Breast epithelium (tissue), 4 donors: ENCODE measurements at regions not wholly inside any gene's neighbourhood (a gene's known extent, or its start where the extent isn't known, plus 50 kb on each side); places are given as distances from the start of the nearest gene placed in this dataset.

ENCODE experiments used
- DNase-seq, 2 donors: peaks; one replicate each; pipeline ENCODE4 v3.0.0-alpha.2; 2019; ENCODE audit warnings: low spot score in 2 of 2
- H3K27ac ChIP-seq, 2 donors: fragments of 200-600 bp; sonication (generic) in 1 of 2; one replicate each; pipeline ENCODE4 v1.5.1; 2016 to 2019; ENCODE audit warnings: mild to moderate bottlenecking in 1 of 2
- H3K27me3 ChIP-seq, 2 donors: fragments of 200-600 bp; sonication (generic) in 1 of 2; one replicate each; pipeline versions ENCODE4 v1.5.1 to v1.6.0; 2017 to 2019; ENCODE audit warnings: control low read depth in 1 of 2, mild to moderate bottlenecking in 1 of 2
- H3K36me3 ChIP-seq: fragments of 200-600 bp; one replicate; pipeline ENCODE4 v1.5.1; 2019
- H3K4me1 ChIP-seq, 2 donors: fragments of 200-600 bp; sonication (generic); one replicate each; pipeline ENCODE4 v1.5.1; 2016 to 2019; ENCODE audit warnings: control low read depth in 1 of 2
- H3K4me3 ChIP-seq, 3 donors: fragments of 200-600 bp; sonication (generic); 1 replicate in 2 of 3; 2 replicates in 1 of 3; pipeline ENCODE4 v1.5.1; 2016 to 2019; ENCODE audit warnings: mild to moderate bottlenecking in 3 of 3, moderate library complexity in 2 of 3
- H3K9me3 ChIP-seq, 2 donors: fragments of 200-600 bp; sonication (generic) in 1 of 2; one replicate each; pipeline ENCODE4 v1.5.1; 2016 to 2019; ENCODE audit warnings: control low read depth in 1 of 2
- POLR2A ChIP-seq: fragments of 450-650 bp; IDR thresholded peaks from one replicate; pipeline ENCODE4 v1.6.1; 2016; ENCODE audit warnings: antibody characterized with exemption, mild to moderate bottlenecking, moderate library complexity
- POLR2AphosphoS5 ChIP-seq, 3 donors: sonication (generic); formaldehyde crosslinking; IDR thresholded peaks; one replicate each; pipeline ENCODE4 v1.6.1; 2017; ENCODE audit warnings: antibody characterized with exemption in 3 of 3
- intact Hi-C: fragments of 100-400 bp; cut with DNase I; formaldehyde crosslinking; loops from one replicate; pipeline ENCODE4 v1.15.1; 2023; ENCODE audit warnings: low total_unique reads
- TF ChIP-seq, protein P1 (sequence below), 3 donors: fragments of 450-650 bp; IDR thresholded peaks; one replicate each; pipeline ENCODE4 v1.5.1; 2016 to 2017; ENCODE audit warnings: antibody characterized with exemption in 3 of 3, mild to moderate bottlenecking in 3 of 3, moderate library complexity in 3 of 3

- H3K36me3 ChIP-seq = no peaks in the 10 kb centered on the region
- no peak overlapping the region for H3K4me3 ChIP-seq
- no peak overlapping the region for H3K27ac ChIP-seq
- no peaks in the 10 kb centered on the region for H3K27me3 ChIP-seq
- H3K4me1 ChIP-seq = no peaks in the 10 kb centered on the region
- DNase-seq = no peak
- intact Hi-C loops = no loop called here
- H3K9me3 ChIP-seq = no peaks in the 10 kb centered on the region
- TF ChIP-seq POLR2AphosphoS5 (IDR thresholded peaks at IDR 0.05) (no peak), POLR2A (no peak)
- TF ChIP-seq, protein P1, sequence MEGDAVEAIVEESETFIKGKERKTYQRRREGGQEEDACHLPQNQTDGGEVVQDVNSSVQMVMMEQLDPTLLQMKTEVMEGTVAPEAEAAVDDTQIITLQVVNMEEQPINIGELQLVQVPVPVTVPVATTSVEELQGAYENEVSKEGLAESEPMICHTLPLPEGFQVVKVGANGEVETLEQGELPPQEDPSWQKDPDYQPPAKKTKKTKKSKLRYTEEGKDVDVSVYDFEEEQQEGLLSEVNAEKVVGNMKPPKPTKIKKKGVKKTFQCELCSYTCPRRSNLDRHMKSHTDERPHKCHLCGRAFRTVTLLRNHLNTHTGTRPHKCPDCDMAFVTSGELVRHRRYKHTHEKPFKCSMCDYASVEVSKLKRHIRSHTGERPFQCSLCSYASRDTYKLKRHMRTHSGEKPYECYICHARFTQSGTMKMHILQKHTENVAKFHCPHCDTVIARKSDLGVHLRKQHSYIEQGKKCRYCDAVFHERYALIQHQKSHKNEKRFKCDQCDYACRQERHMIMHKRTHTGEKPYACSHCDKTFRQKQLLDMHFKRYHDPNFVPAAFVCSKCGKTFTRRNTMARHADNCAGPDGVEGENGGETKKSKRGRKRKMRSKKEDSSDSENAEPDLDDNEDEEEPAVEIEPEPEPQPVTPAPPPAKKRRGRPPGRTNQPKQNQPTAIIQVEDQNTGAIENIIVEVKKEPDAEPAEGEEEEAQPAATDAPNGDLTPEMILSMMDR (IDR thresholded peaks at IDR 0.05) = no peak
These were observed 96.0 kb downstream of the RASSF9 start for GRCh38 chr12:85740186-85740585.

GRCh38 chr12:85741046-85741445 is 95.2 kb downstream of the RASSF9 start:
- Histone ChIP-seq H3K27ac (no peak overlapping the region), H3K9me3 (no peaks in the 10 kb centered on the region), H3K4me3 (no peak overlapping the region), H3K4me1 (no peaks in the 10 kb centered on the region), H3K36me3 (no peaks in the 10 kb centered on the region), H3K27me3 (no peaks in the 10 kb centered on the region)
- intact Hi-C loops = no loop called here
- TF ChIP-seq POLR2A = no peak
- TF ChIP-seq, protein P1 (IDR thresholded peaks at IDR 0.05) = no peak
- no peak for TF ChIP-seq POLR2AphosphoS5 (IDR thresholded peaks at IDR 0.05)
- DNase-seq = no peak

GRCh38 chr12:85747941-85748495 is 88.2 kb downstream of the RASSF9 start:
- Histone ChIP-seq H3K36me3 (no peaks in the 10 kb centered on the region), H3K27me3 (no peaks in the 10 kb centered on the region), H3K9me3 (no peaks in the 10 kb centered on the region), H3K4me1 (no peaks in the 10 kb centered on the region), H3K27ac (no peak overlapping the region), H3K4me3 (no peak overlapping the region)
- intact Hi-C loops = no loop called here
- TF ChIP-seq, protein P1 (IDR thresholded peaks at IDR 0.05) = no peak
- TF ChIP-seq POLR2AphosphoS5 (IDR thresholded peaks at IDR 0.05) (no peak), POLR2A (no peak)
- no peak for DNase-seq
